Activated T-helper 17 cell treated with anti-CD3 and anti-CD28 coated beads, Interleukin-2, amount 50 U/mL, for 72 hours (primary cell): ENCODE measurements at regions not wholly inside any gene's neighbourhood (a gene's known extent, or its start where the extent isn't known, plus 50 kb on each side); places are given as distances from the start of the nearest gene placed in this dataset.

Experiments used
- ATAC-seq: fragments of 150-1000 bp; cut with Tn5 transposase; replicated peaks from 2 replicates; pipeline ENCODE4 v1.10.0; 2021; ENCODE audit warnings: mild to moderate bottlenecking, moderate library complexity
- H3K27ac Mint-ChIP-seq: one replicate; pipeline ENCODE4 v1.8.0; 2022; ENCODE audit warnings: mixed read lengths
- H3K27me3 Mint-ChIP-seq: one replicate; pipeline ENCODE4 v1.8.0; 2022; ENCODE audit warnings: mixed read lengths
- H3K36me3 Mint-ChIP-seq: one replicate; pipeline ENCODE4 v1.8.0; 2022; ENCODE audit warnings: low read depth, mild to moderate bottlenecking, mixed read lengths
- H3K4me1 Mint-ChIP-seq: one replicate; pipeline ENCODE4 v1.8.0; 2022; ENCODE audit warnings: mixed read lengths
- H3K4me3 Mint-ChIP-seq: one replicate; pipeline ENCODE4 v1.8.0; 2022; ENCODE audit warnings: mild to moderate bottlenecking, mixed read lengths
- H3K9me3 Mint-ChIP-seq: one replicate; pipeline ENCODE4 v1.8.0; 2022; ENCODE audit warnings: mixed read lengths

DNA sequence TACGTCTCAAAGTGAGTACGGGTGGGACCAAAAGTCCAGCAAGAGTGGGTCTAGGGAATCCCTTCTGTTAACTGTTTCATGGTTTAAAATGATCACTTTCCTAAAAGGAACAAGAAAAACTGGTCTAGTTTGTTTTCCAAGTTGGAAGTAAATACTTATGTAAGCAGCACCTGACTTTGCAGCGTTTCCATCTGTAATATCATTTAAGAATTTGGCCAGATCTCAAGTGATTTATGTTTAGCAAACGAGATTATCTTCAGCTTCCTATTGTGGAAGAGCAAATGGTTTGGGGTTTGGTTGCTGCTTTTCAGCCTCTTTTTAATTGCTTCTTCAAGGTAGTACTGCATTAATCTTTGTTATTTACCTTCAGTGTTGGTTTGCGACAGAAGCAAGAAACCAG is 50.4 kb downstream of the FHIP1A start:
- no peaks in the 10 kb centered on the region for H3K9me3 Mint-ChIP-seq
- H3K36me3 Mint-ChIP-seq = no peaks in the 10 kb centered on the region
- ATAC-seq = no peak
- no peak overlapping the region for H3K27ac Mint-ChIP-seq
- H3K27me3 Mint-ChIP-seq = peaks cover 6% of the 10 kb centered on the region
- no peaks in the 10 kb centered on the region for H3K4me1 Mint-ChIP-seq
- no peak overlapping the region for H3K4me3 Mint-ChIP-seq

- no peaks in the 10 kb centered on the region for H3K4me1 Mint-ChIP-seq
- H3K9me3 Mint-ChIP-seq = no peaks in the 10 kb centered on the region
- H3K27me3 Mint-ChIP-seq = peaks cover 6% of the 10 kb centered on the region
- H3K27ac Mint-ChIP-seq = no peak overlapping the region
- H3K4me3 Mint-ChIP-seq = no peak overlapping the region
- no peaks in the 10 kb centered on the region for H3K36me3 Mint-ChIP-seq
- no peak for ATAC-seq
Observed at GRCh38 chr4:151460434-151460833, 51.5 kb downstream of the FHIP1A start.

DNA sequence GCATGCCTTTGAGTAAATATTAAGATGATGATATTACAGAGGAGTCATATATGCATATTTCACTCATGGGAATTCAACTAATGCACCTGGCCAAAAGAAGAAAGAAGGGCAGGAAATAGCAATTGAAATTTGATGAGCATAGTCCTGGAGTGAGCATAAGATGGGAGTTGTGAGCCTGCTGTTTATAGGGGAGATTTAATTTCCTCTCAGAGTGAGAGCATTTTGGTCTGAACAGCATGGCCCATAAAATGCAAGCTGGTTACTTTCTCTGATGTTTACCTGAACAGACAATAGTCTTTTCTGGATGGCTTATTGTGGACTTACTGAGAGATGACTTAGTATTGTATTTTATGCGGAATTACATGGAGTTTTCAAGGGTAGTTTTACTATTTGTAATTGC is 53.6 kb downstream of the FHIP1A start:
- ATAC-seq = no peak
- no peaks in the 10 kb centered on the region for H3K36me3 Mint-ChIP-seq
- no peak overlapping the region for H3K27ac Mint-ChIP-seq
- H3K4me3 Mint-ChIP-seq = no peak overlapping the region
- H3K4me1 Mint-ChIP-seq = no peaks in the 10 kb centered on the region
- peaks cover 14% of the 10 kb centered on the region for H3K27me3 Mint-ChIP-seq
- H3K9me3 Mint-ChIP-seq = no peaks in the 10 kb centered on the region

GRCh38 chr4:151468715-151469696 is 60.0 kb downstream of the FHIP1A start:
- Mint-ChIP-seq H3K4me1 (no peaks in the 10 kb centered on the region), H3K9me3 (no peaks in the 10 kb centered on the region), H3K27me3 (peaks cover 12% of the 10 kb centered on the region), H3K36me3 (no peaks in the 10 kb centered on the region), H3K27ac (no peak overlapping the region), H3K4me3 (no peak overlapping the region)
- ATAC-seq = no peak

DNA sequence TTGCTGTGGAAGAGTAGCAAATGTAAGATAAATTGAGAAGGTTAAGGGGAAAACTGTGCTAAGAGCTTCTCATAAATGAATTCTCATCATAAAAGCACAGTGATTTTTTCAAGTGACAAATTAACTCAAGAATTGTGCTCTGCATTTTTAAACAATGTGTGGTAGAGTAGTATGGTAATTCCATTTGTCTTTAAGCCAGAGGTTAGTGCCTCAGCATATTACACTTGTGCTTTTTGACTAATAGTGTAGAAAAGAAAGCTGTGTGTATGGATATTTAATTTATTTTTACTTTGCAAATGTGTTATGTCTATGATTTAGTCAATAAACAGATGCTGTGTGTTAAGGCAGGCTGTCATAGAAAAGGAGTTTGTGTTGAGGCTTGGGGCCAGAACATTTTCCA is 61.0 kb downstream of the FHIP1A start:
- H3K4me1 Mint-ChIP-seq = no peaks in the 10 kb centered on the region
- peaks cover 12% of the 10 kb centered on the region for H3K27me3 Mint-ChIP-seq
- H3K27ac Mint-ChIP-seq = no peak overlapping the region
- no peak for ATAC-seq
- H3K4me3 Mint-ChIP-seq = no peak overlapping the region
- no peaks in the 10 kb centered on the region for H3K9me3 Mint-ChIP-seq
- no peaks in the 10 kb centered on the region for H3K36me3 Mint-ChIP-seq

DNA sequence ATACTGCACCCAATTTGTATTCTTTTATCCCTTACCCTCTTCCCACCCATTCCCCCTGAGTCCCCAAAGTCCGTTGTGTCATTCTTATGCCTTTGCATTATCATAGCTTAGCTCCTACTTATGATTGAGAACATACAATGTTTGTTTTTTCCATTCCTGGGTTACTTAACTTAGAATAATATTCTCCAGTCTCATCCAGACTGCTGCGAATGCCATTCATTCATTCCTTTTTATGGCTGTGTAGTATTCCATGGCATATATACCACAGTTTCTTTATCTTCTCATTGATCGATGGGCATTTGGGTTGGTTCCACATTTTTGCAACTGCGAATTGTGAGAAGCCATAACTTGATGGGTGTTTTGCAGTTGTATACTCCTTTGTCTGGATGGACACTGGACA is 62.8 kb downstream of the FHIP1A start:
- no peaks in the 10 kb centered on the region for H3K9me3 Mint-ChIP-seq
- no peaks in the 10 kb centered on the region for H3K4me1 Mint-ChIP-seq
- H3K4me3 Mint-ChIP-seq = no peak overlapping the region
- no peak overlapping the region for H3K27ac Mint-ChIP-seq
- H3K36me3 Mint-ChIP-seq = no peaks in the 10 kb centered on the region
- peaks cover 11% of the 10 kb centered on the region for H3K27me3 Mint-ChIP-seq
- no peak for ATAC-seq

DNA sequence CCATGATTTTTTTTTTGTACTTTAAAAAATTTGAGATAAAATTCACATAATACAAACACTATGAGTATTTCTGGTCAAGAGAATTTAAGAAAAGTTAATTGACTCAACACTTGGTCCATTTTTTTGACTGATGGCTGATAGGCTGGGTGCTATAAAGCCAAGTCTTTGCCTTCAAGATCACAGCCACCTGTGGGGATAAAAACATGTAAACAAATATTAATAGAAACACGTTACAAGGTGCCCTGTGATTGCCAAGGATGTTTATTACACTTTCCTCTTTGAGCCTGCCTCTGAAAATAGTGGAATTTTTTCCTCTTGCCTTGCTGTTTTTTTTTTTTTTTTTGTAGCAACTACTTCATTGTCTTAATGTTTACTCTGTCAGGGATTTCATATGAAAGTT is 63.3 kb downstream of the FHIP1A start:
- peaks cover 11% of the 10 kb centered on the region for H3K27me3 Mint-ChIP-seq
- H3K27ac Mint-ChIP-seq = no peak overlapping the region
- no peaks in the 10 kb centered on the region for H3K4me1 Mint-ChIP-seq
- ATAC-seq = no peak
- no peaks in the 10 kb centered on the region for H3K9me3 Mint-ChIP-seq
- no peaks in the 10 kb centered on the region for H3K36me3 Mint-ChIP-seq
- H3K4me3 Mint-ChIP-seq = no peak overlapping the region

GRCh38 chr4:151472711-151473110 is 63.7 kb downstream of the FHIP1A start:
- Mint-ChIP-seq H3K27ac (no peak overlapping the region), H3K4me1 (no peaks in the 10 kb centered on the region), H3K36me3 (no peaks in the 10 kb centered on the region), H3K9me3 (no peaks in the 10 kb centered on the region), H3K27me3 (peaks cover 7% of the 10 kb centered on the region), H3K4me3 (no peak overlapping the region)
- no peak for ATAC-seq

- ATAC-seq = no peak
- no peaks in the 10 kb centered on the region for H3K4me1 Mint-ChIP-seq
Observed at GRCh38 chr4:151473521-151474097, 64.6 kb downstream of the FHIP1A start.

GRCh38 chr4:151475035-151475714 is 66.2 kb downstream of the FHIP1A start:
- Mint-ChIP-seq H3K9me3 (no peaks in the 10 kb centered on the region), H3K4me3 (no peak overlapping the region), H3K27ac (no peak overlapping the region), H3K27me3 (peaks cover 11% of the 10 kb centered on the region), H3K36me3 (no peaks in the 10 kb centered on the region), H3K4me1 (no peaks in the 10 kb centered on the region)
- ATAC-seq = no peak

More at GRCh38 chr4:151473521-151474097, 64.6 kb downstream of the FHIP1A start:
- Mint-ChIP-seq H3K36me3 (no peaks in the 10 kb centered on the region), H3K9me3 (no peaks in the 10 kb centered on the region), H3K4me3 (no peak overlapping the region), H3K27ac (no peak overlapping the region), H3K27me3 (peaks cover 7% of the 10 kb centered on the region)

DNA sequence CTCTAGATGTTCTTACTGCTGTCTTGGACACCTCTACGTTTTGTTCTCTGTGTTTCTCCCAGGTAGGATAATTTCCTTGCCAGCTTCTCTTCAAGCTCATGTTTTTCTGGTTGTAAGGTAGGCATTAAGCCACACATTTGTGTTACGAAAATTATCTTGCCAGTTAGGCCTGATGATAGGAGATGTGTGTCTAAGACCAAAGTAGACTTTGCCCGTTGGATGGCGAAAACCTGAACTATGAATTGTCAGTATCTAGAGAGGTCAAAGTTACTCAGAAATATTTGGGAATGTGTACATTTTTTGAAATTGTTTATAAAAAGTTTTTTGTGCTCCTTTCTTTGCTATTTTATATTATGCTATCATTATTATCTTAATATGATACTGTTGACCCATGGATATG is 72.8 kb downstream of the FHIP1A start:
- H3K4me1 Mint-ChIP-seq = no peaks in the 10 kb centered on the region
- peaks cover 9% of the 10 kb centered on the region for H3K27me3 Mint-ChIP-seq
- no peaks in the 10 kb centered on the region for H3K9me3 Mint-ChIP-seq
- no peak overlapping the region for H3K27ac Mint-ChIP-seq
- no peak for ATAC-seq
- no peak overlapping the region for H3K4me3 Mint-ChIP-seq
- H3K36me3 Mint-ChIP-seq = no peaks in the 10 kb centered on the region

DNA sequence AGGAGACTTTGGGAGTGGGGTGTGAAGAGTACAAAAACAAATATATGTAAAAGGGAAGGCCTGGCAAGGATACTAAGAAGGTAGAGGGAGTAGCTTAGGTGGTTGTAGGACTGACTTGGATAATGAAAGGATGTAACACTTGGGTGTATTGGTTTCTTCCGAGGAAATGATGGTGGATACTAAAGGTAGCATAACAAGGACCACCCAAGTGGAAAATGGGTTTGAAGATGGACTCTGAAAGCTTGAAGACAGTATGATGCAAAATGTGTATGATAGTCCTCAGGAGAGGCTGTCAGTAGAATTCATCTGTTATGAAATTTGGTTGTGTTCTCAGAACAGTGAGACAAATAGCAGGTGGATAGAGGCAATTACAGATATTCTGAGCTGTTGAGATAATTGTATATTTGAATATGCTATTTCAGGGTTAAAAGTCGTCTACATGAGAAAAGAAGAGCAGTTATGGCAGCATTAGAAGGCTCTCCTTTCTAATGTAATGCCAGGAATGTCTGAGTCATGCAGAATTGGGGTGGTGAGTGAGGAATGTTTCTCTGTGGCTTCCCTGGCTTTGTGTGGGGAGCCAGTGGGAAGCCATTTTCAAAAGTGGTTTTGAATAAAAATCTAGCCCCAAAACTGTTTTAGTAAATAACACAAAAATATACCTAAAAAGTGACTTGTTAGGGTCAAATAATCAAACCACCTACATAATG is 75.6 kb downstream of the FHIP1A start:
- Mint-ChIP-seq H3K4me3 (no peak overlapping the region), H3K9me3 (no peaks in the 10 kb centered on the region), H3K36me3 (no peaks in the 10 kb centered on the region), H3K27ac (no peak overlapping the region), H3K27me3 (peaks cover 9% of the 10 kb centered on the region), H3K4me1 (no peaks in the 10 kb centered on the region)
- ATAC-seq = no peak

DNA sequence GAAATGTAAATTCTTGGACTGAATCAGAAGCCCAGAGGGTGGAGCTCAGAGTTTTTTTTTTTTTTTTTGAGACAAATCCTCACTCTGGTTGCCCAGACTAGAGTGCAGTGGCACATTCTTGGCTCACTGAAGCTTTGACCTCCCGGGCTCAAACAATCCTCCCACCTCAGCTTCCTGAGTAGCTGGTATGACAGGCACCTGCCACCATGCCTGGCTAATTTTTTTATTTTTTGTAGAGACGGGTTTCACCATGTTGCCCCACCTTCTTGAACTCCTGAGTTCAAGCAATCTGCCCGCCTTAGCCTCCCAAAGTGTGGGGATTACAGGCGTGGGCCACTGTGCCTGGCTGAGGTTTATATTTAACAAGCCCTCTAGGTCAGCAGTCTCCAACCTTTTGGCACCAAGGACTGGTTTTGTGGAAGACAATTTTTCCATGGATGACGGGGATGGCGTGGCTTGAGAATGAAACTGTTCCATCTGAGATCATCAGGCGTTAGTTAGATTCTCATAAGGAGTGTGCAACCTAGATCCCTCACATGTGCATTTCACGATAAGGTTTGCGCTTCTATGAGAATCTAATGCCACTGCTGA is 76.7 kb downstream of the FHIP1A start:
- no peaks in the 10 kb centered on the region for H3K36me3 Mint-ChIP-seq
- no peak overlapping the region for H3K27ac Mint-ChIP-seq
- no peaks in the 10 kb centered on the region for H3K4me1 Mint-ChIP-seq
- H3K9me3 Mint-ChIP-seq = peaks cover 4% of the 10 kb centered on the region
- no peak overlapping the region for H3K4me3 Mint-ChIP-seq
- no peak for ATAC-seq
- peaks cover 6% of the 10 kb centered on the region for H3K27me3 Mint-ChIP-seq

GRCh38 chr4:151486168-151486567 is 77.2 kb downstream of the FHIP1A start:
- no peaks in the 10 kb centered on the region for H3K4me1 Mint-ChIP-seq
- peaks cover 6% of the 10 kb centered on the region for H3K27me3 Mint-ChIP-seq
- ATAC-seq = no peak
- H3K36me3 Mint-ChIP-seq = no peaks in the 10 kb centered on the region
- H3K4me3 Mint-ChIP-seq = no peak overlapping the region
- H3K27ac Mint-ChIP-seq = no peak overlapping the region
- peaks cover 7% of the 10 kb centered on the region for H3K9me3 Mint-ChIP-seq
